Lower leg skin (tissue), 3 donors: ENCODE measurements at regions not wholly inside any gene's neighbourhood (a gene's known extent, or its start where the extent isn't known, plus 50 kb on each side); places are given as distances from the start of the nearest gene placed in this dataset.

Source experiments
- CTCF ChIP-seq, 3 donors: fragments of 450-650 bp; IDR thresholded peaks; one replicate each; pipeline ENCODE4 v1.5.1; 2016; ENCODE audit warnings: antibody characterized with exemption in 3 of 3, mild to moderate bottlenecking in 3 of 3, moderate library complexity in 2 of 3
- POLR2A ChIP-seq, 2 donors: fragments of 450-650 bp; IDR thresholded peaks; one replicate each; pipeline ENCODE4 v1.6.1; 2016 to 2017; ENCODE audit warnings: antibody characterized with exemption in 2 of 2, mild to moderate bottlenecking in 1 of 2, moderate library complexity in 1 of 2

DNA sequence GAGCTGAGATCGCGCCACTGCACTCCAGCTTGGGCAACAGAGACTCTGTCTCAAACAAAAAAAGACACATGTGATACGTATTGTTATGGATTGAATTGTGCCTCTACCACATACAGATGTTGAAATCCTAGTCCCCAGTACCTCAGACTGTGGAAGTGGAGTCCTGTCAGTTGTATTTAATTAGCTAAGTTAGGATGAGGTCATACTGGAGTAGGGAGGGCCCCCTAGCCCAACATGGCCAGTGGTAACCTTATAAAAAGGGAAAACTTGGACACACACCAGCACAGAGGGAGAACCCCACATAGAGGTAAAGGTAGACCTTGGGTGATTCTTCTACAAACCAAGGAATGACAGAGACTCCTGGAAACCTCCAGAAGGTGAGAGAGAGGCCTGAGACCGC lies 119.8 kb downstream of the GADD45G start:
- TF ChIP-seq POLR2A (IDR thresholded peaks at IDR 0.05) (no peak), CTCF (IDR thresholded peaks at IDR 0.05) (no peak)
